ENCODE measurements at regions not wholly inside any gene's neighbourhood (a gene's known extent, or its start where the extent isn't known, plus 50 kb on each side); places are given as distances from the start of the nearest gene placed in this dataset.
A peak's percentile ranks its signal among the peaks of the same experiment; 100 is the strongest.

DNA sequence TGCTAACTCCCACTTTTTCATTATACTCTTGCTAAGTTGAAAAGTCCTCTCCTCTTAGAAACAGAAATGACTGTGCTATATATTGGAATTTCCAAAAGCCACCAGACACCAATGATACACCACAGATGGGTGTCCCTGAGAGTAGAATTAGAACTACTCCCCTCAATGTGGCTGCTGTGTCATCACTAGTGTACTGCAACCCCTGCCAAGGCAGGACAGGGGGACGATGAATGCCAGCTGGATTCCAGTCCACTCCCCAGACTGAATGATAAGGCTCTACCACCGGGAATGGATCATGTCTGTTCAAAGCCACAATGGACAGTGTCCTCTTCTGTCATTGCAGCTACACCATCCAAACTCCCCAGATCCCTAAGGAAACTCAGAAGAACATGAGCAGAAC, 69.7 kb upstream of the EDNRB start:
- Histone ChIP-seq H3K4me3 (no peak overlapping the region), H3K27ac (no peak overlapping the region), H3K4me1 (no peaks in the 10 kb centered on the region), H3K9me3 (no peaks in the 10 kb centered on the region), H3K27me3 (no peaks in the 10 kb centered on the region), H3K36me3 (no peaks in the 10 kb centered on the region)
- no peak for TF ChIP-seq POLR2A (IDR thresholded peaks at IDR 0.05)
- TF ChIP-seq, protein P1, sequence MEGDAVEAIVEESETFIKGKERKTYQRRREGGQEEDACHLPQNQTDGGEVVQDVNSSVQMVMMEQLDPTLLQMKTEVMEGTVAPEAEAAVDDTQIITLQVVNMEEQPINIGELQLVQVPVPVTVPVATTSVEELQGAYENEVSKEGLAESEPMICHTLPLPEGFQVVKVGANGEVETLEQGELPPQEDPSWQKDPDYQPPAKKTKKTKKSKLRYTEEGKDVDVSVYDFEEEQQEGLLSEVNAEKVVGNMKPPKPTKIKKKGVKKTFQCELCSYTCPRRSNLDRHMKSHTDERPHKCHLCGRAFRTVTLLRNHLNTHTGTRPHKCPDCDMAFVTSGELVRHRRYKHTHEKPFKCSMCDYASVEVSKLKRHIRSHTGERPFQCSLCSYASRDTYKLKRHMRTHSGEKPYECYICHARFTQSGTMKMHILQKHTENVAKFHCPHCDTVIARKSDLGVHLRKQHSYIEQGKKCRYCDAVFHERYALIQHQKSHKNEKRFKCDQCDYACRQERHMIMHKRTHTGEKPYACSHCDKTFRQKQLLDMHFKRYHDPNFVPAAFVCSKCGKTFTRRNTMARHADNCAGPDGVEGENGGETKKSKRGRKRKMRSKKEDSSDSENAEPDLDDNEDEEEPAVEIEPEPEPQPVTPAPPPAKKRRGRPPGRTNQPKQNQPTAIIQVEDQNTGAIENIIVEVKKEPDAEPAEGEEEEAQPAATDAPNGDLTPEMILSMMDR (IDR thresholded peaks at IDR 0.05), result no peak
- intact Hi-C loops (cut with DNase I), result loop anchor here in 1 of 2 donors (10.0 kb wide), 1 partner anchor 64 kb away; no protein-coding TSS in a partner anchor
- DNase-seq (no peak), ATAC-seq (no peak)
- WGBS (ENCODE audit: insufficient coverage, low coverage, low lambda C conversion rate, missing lambda C conversion rate), result 0% methylated on average over 1 of the region's 2 CpGs

DNA sequence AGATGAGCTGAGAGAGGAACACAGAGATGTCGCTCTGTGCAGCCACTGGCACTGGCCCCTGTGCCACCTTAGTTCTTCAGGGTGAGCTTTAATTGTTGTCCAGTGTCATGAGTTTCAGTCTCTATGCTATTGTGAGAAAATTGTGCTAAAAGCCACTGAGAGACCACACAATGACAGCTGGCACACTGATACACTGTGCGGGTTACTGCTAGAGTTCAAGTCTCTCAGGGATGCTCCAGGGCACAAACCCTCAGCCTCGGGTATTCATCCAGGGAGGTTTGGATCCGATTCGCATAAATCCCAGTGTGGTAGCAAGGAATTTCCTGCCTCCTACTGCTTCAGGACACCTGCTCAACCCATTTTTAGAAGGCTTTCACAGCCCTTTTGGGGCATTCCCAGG, 68.1 kb upstream of the EDNRB start:
- no peak for ATAC-seq
- H3K27ac ChIP-seq, result no peak overlapping the region
- TF ChIP-seq POLR2A (IDR thresholded peaks at IDR 0.05), result no peak
- TF ChIP-seq, protein P1 (IDR thresholded peaks at IDR 0.05), result no peak
- no peaks in the 10 kb centered on the region for H3K4me1 ChIP-seq
- intact Hi-C loops (cut with DNase I), result loop anchor here in 1 of 2 donors (10.0 kb wide), 1 partner anchor 62 kb away; no protein-coding TSS in a partner anchor
- no peaks in the 10 kb centered on the region for H3K9me3 ChIP-seq
- 72% methylated on average over 5 of the region's 5 CpGs for WGBS (ENCODE audit: insufficient coverage, low coverage, low lambda C conversion rate, missing lambda C conversion rate)
- H3K4me3 ChIP-seq, result no peak overlapping the region
- no peaks in the 10 kb centered on the region for H3K36me3 ChIP-seq
- no peaks in the 10 kb centered on the region for H3K27me3 ChIP-seq
- DNase-seq, result no peak

DNA sequence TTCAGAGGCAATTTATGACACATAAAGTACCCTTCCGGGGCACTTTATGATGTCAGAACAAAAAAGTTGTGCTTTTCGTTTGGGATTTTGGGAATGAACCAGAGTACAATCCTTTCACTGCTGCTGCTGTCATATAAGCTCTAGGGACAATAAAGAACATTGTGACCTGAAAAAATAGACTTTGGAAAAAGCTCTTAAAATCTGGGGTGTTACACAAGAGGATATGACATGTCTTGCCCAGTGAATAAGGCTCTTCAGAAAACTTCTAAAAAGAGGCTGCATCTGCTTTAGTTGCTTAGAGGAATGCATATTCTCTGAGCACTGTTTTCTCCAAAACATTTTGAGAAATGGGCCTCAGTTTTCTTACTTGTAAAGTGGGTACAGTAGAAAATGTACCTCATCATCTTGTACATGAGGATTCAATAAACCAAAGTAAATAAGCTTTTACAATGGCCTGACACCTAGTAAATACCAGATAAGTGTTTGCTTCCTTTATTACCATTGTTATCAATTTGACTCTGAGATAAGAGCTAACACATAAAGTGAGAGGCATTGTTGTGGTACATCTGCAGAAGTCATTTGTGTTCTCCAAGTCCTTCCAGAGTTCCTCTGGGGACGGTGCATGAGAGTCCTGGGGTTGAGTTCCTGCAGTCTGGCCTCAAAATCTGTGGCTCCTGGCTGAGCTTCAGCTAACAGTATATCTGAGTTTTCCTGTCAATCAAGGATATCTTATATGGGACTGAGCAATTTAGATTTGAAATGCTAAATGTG, 67.4 kb upstream of the EDNRB start:
- intact Hi-C loops (cut with DNase I), result loop anchor here in 1 of 2 donors (10.0 kb wide), 1 partner anchor 61 kb away; no protein-coding TSS in a partner anchor
- no peak for TF ChIP-seq POLR2A (IDR thresholded peaks at IDR 0.05)
- TF ChIP-seq, protein P1 (IDR thresholded peaks at IDR 0.05), result no peak
- DNase-seq, result no peak
- 43% methylated on average over 3 of the region's 3 CpGs for WGBS (ENCODE audit: insufficient coverage, low coverage, low lambda C conversion rate, missing lambda C conversion rate)
- Histone ChIP-seq H3K9me3 (no peaks in the 10 kb centered on the region), H3K27ac (no peak overlapping the region), H3K4me1 (no peaks in the 10 kb centered on the region), H3K4me3 (no peak overlapping the region), H3K36me3 (no peaks in the 10 kb centered on the region), H3K27me3 (no peaks in the 10 kb centered on the region)
- ATAC-seq, result no peak

DNA sequence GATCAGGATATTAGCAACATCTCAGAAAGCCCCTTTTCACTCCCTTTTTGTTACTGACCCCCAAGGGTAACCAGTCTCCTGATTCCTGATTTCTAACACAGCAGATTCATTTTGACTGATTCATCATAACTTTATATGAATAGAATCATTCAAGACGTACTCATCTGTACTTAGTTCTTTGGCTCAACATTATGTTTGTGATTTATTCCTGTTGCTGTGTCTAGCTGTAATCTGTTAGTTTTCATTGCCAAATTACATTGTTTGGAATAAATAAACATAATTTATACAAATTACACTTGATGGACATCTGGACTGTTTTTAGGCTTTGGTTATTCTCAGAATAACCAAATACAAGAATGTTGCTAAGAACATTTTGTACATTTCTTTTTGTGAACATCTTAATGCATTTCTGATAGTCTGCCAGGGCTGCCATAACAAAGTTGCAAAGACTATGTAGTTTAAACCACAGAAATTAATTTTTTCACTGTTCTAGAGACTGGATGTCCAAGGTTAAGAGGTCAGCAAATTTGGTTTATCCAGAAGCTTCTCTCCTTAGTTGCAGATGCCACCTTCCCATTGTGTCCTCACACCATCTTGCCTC, 62.8 kb upstream of the EDNRB start:
- no peaks in the 10 kb centered on the region for H3K27me3 ChIP-seq
- intact Hi-C loops (cut with DNase I), result loop anchor here in 1 of 2 donors (10.0 kb wide), 1 partner anchor 57 kb away; no protein-coding TSS in a partner anchor
- TF ChIP-seq POLR2A (IDR thresholded peaks at IDR 0.05), result no peak
- TF ChIP-seq, protein P1 (IDR thresholded peaks at IDR 0.05), result no peak
- DNase-seq (no peak), ATAC-seq (no peak)
- H3K36me3 ChIP-seq, result no peaks in the 10 kb centered on the region
- no peaks in the 10 kb centered on the region for H3K4me1 ChIP-seq
- 20% methylated on average over 1 of the region's 1 CpG for WGBS (ENCODE audit: insufficient coverage, low coverage, low lambda C conversion rate, missing lambda C conversion rate)
- no peaks in the 10 kb centered on the region for H3K9me3 ChIP-seq
- H3K4me3 ChIP-seq, result no peak overlapping the region
- H3K27ac ChIP-seq, result peak overlapping the region in 1 of 3 donors; percentile 21
